Upper lobe of right lung (tissue), 1 donor: ENCODE measurements at regions not wholly inside any gene's neighbourhood (a gene's known extent, or its start where the extent isn't known, plus 50 kb on each side); places are given as distances from the start of the nearest gene placed in this dataset.
A peak's percentile ranks its signal among the peaks of the same experiment; 100 is the strongest.

Experiments used
- ATAC-seq: fragments of 200-7000 bp; cut with Tn5 transposase; one replicate; pipeline ENCODE4 v1.9.1; 2020; ENCODE audit warnings: mild to moderate bottlenecking, moderate library complexity
- DNase-seq: peaks from one replicate; pipeline ENCODE4 v3.0.0-alpha.2; 2020
- H3K27ac ChIP-seq: fragments of 200-600 bp; one replicate; pipeline ENCODE4 v1.8.0; 2022
- H3K27me3 ChIP-seq: fragments of 200-600 bp; one replicate; pipeline ENCODE4 v1.8.0; 2022; ENCODE audit warnings: mild to moderate bottlenecking
- H3K36me3 ChIP-seq: fragments of 200-600 bp; one replicate; pipeline ENCODE4 v1.8.0; 2022
- H3K4me1 ChIP-seq: fragments of 200-600 bp; one replicate; pipeline ENCODE4 v1.8.0; 2022
- H3K4me3 ChIP-seq: fragments of 200-600 bp; one replicate; pipeline ENCODE4 v1.8.0; 2022; ENCODE audit warnings: mild to moderate bottlenecking
- H3K9me3 ChIP-seq: fragments of 200-600 bp; one replicate; pipeline ENCODE4 v1.8.0; 2022
- intact Hi-C: fragments of 100-400 bp; cut with DNase I; formaldehyde crosslinking; loops from one replicate; pipeline ENCODE4 v1.11.0; 2022
- TF ChIP-seq, protein P1 (sequence below): fragments of 200-600 bp; IDR thresholded peaks from one replicate; pipeline ENCODE4 v1.8.0; 2022; ENCODE audit warnings: antibody characterized with exemption
- donor health status: DM: no; HTN: yes; CAD: no; lungs with severe emphysema.

DNA sequence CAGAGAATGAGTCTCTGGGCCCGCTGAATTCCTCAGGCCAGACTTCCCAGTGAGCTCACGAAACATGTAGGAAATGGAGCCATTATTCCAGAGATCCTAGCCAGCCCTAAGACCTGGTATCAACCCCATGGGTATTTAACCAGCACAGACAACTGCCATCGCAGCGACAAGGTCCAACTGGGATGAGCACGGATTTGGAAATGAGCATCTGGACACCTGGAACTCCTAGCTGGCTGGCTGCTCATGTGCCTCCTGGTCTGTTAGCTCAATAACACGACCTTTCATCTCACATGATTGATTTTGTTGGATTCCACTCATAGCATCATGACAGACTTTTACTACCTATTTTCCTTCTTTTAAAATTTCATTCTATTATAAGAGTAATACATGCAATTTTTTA is 51.0 kb downstream of the POU3F3 start:
- no peaks in the 10 kb centered on the region for H3K4me1 ChIP-seq
- no peak for DNase-seq
- TF ChIP-seq, protein P1, sequence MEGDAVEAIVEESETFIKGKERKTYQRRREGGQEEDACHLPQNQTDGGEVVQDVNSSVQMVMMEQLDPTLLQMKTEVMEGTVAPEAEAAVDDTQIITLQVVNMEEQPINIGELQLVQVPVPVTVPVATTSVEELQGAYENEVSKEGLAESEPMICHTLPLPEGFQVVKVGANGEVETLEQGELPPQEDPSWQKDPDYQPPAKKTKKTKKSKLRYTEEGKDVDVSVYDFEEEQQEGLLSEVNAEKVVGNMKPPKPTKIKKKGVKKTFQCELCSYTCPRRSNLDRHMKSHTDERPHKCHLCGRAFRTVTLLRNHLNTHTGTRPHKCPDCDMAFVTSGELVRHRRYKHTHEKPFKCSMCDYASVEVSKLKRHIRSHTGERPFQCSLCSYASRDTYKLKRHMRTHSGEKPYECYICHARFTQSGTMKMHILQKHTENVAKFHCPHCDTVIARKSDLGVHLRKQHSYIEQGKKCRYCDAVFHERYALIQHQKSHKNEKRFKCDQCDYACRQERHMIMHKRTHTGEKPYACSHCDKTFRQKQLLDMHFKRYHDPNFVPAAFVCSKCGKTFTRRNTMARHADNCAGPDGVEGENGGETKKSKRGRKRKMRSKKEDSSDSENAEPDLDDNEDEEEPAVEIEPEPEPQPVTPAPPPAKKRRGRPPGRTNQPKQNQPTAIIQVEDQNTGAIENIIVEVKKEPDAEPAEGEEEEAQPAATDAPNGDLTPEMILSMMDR: no peak
- no peaks in the 10 kb centered on the region for H3K27me3 ChIP-seq
- ATAC-seq: no peak
- intact Hi-C loops: no loop called here
- no peak overlapping the region for H3K27ac ChIP-seq
- no peak overlapping the region for H3K4me3 ChIP-seq
- no peaks in the 10 kb centered on the region for H3K9me3 ChIP-seq
- H3K36me3 ChIP-seq: no peaks in the 10 kb centered on the region

DNA sequence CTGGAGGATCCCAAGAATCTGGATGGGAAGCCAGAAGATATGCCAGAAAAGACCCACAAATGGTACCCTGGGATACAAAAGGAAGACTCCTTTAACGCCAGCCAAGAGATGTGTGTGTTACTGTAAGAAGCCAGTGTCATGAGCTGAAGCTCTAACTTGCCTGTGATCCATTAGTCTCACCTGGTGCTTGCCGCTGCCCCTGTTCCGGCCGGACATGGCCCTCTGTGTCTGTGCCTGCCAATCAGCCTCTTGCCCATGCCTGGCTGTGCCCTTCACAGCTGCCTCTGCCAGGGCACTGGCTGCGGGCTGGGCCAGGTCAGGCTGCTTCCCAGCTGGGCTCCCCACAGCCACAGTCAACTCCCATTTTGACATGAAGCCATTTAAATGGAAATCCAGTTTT is 55.4 kb downstream of the POU3F3 start:
- Histone ChIP-seq H3K36me3 (no peaks in the 10 kb centered on the region), H3K4me1 (no peaks in the 10 kb centered on the region), H3K27me3 (no peaks in the 10 kb centered on the region), H3K4me3 (no peak overlapping the region), H3K9me3 (no peaks in the 10 kb centered on the region), H3K27ac (no peak overlapping the region)
- ATAC-seq (no peak), DNase-seq (no peak)
- intact Hi-C loops: no loop called here
- TF ChIP-seq, protein P1: no peak

DNA sequence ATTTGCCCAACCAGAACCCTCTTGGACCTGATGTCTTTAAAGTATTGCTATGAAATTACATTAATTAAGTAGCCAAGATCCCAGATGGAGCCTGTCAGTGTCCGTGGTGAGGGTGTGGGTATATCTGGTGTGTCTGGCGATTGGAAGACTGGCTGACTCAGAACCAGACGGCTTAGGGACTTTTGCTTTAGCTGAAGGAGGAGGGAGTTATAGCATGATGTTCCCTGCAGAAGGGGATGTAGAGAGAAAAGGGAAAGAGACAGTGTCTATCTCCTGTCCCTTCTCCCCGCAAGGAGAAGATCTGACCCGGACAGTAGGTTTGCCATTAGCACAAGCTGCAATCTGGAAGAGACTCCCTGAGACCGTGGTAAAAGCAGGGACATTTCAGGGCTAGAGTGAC is 60.6 kb downstream of the POU3F3 start:
- Histone ChIP-seq H3K9me3 (no peaks in the 10 kb centered on the region), H3K27me3 (no peaks in the 10 kb centered on the region), H3K4me1 (no peaks in the 10 kb centered on the region), H3K36me3 (no peaks in the 10 kb centered on the region), H3K4me3 (no peak overlapping the region), H3K27ac (no peak overlapping the region)
- TF ChIP-seq, protein P1: no peak
- intact Hi-C loops: no loop called here
- DNase-seq (no peak), ATAC-seq (no peak)

DNA sequence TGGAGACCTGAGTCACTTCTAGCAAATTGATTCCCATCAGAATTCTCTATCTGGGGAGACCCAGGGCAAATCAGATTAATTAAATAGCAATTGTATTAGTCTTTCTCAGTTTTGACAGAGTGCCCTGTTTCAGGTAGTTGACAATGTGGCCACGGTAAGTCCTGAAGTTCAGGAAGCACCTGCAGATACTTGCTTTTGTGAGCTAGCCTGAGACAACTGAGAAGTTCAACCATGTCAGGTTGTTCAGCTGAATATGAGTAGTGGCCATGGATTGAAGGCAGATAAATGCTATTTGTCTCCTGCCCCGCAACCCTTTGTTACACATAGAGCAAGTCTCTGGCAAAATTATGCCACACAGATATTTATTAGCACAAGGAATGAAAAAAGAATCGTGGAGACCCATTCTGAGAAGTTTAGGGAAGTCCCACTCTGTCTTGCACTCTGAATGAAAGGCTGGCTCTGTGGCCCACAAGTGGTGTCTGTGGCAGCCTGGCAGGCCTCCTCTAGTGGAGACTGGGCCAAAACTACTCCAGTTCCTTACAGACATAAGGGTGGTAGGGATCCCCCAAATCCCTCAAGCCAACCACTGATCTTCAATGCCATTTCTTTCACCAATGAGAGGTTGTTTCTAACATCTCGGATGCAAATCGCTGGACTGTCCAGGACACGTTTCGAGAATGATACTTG is 61.3 kb downstream of the POU3F3 start:
- no peak overlapping the region for H3K4me3 ChIP-seq
- no peaks in the 10 kb centered on the region for H3K36me3 ChIP-seq
- intact Hi-C loops: no loop called here
- TF ChIP-seq, protein P1: no peak
- H3K27me3 ChIP-seq: no peaks in the 10 kb centered on the region
- H3K9me3 ChIP-seq: no peaks in the 10 kb centered on the region
- ATAC-seq (no peak), DNase-seq (no peak)
- H3K4me1 ChIP-seq: no peaks in the 10 kb centered on the region
- H3K27ac ChIP-seq: no peak overlapping the region

DNA sequence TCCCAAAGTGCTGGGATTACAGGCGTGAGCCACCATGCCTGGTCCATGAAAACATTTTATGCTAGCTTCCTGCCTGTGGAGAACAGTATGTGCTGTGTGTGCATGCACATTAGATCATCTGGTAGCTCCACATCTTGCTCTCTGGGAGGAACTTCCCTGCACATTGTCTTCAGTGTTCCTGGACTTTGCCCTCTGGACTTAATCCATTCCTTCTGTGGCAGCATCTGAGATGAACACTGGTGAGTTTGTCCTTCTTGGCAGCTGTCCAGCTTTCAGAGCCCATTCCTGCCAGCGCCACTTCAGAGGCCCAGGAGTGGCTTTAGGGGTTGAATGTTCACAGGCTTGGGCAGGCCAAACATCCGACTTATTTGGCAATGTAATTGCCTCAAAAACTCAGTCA is 65.2 kb downstream of the POU3F3 start:
- H3K27ac ChIP-seq: no peak overlapping the region
- no peaks in the 10 kb centered on the region for H3K36me3 ChIP-seq
- peak; percentile 46 for ATAC-seq
- no peak for DNase-seq
- H3K27me3 ChIP-seq: no peaks in the 10 kb centered on the region
- intact Hi-C loops: no loop called here
- no peaks in the 10 kb centered on the region for H3K4me1 ChIP-seq
- H3K9me3 ChIP-seq: no peaks in the 10 kb centered on the region
- TF ChIP-seq, protein P1: no peak
- H3K4me3 ChIP-seq: no peak overlapping the region

DNA sequence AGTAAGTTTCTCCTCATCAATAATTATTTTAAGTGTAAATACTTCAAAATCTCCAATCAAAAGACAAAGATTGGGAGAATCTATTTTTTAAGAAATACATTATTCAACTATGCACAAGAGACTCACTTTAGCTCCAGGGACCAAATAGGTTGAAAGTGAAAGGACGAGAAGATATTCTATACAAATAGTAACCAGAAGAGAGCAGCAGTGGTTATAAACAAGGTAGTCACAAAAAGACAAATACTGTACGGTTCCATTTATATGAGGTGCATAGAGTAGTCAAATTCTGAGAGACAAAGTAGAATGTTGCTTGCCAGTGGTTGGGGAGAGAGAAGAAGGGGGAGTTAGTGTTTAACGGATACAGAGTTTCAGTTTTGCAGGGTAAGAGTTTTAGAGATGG is 69.8 kb downstream of the POU3F3 start:
- no peak for ATAC-seq
- Histone ChIP-seq H3K9me3 (no peaks in the 10 kb centered on the region), H3K27me3 (peaks cover 3% of the 10 kb centered on the region), H3K27ac (no peak overlapping the region), H3K36me3 (no peaks in the 10 kb centered on the region), H3K4me1 (no peaks in the 10 kb centered on the region), H3K4me3 (no peak overlapping the region)
- intact Hi-C loops: no loop called here
- DNase-seq: no peak
- TF ChIP-seq, protein P1: no peak
